Testis (tissue), 2 donors: ENCODE measurements at regions not wholly inside any gene's neighbourhood (a gene's known extent, or its start where the extent isn't known, plus 50 kb on each side); places are given as distances from the start of the nearest gene placed in this dataset.

ENCODE experiments used
- DNase-seq: peaks from one replicate; pipeline ENCODE4 v3.0.0-alpha.2; 2019
- H3K27ac ChIP-seq, 2 donors: fragments of 200-600 bp; sonication (generic); one replicate each; pipeline ENCODE4 v1.5.1; 2019
- H3K27me3 ChIP-seq: fragments of 200-600 bp; sonication (generic); one replicate; pipeline ENCODE4 v1.5.1; 2019
- H3K36me3 ChIP-seq: fragments of 200-600 bp; sonication (generic); one replicate; pipeline ENCODE4 v1.5.1; 2017; ENCODE audit warnings: low read depth; ENCODE audit errors: missing control alignments
- H3K4me1 ChIP-seq: fragments of 200-600 bp; sonication (generic); one replicate; pipeline ENCODE4 v1.5.1; 2019
- H3K4me3 ChIP-seq, 2 donors: fragments of 200-600 bp; sonication (generic); one replicate each; pipeline ENCODE4 v1.5.1; 2017 to 2019
- H3K9me3 ChIP-seq: fragments of 200-600 bp; sonication (generic); one replicate; pipeline ENCODE4 v1.5.1; 2017
- CTCF ChIP-seq, 3 experiments: fragments of 450-650 bp in 2 of 3; fragments of 200-600 bp in 1 of 3; sonication (generic) in 1 of 3; IDR thresholded peaks; one replicate each; pipeline ENCODE4 v1.5.1; 2016 to 2019; ENCODE audit warnings: antibody characterized with exemption in 3 of 3, mild to moderate bottlenecking in 2 of 3, moderate library complexity in 1 of 3
- POLR2A ChIP-seq: fragments of 450-650 bp; IDR thresholded peaks from one replicate; pipeline ENCODE4 v1.6.1; 2017; ENCODE audit warnings: antibody characterized with exemption, mild to moderate bottlenecking, moderate library complexity
- WGBS, 2 donors: methylation state at CpG; one replicate each; pipeline ENCODE4 v1.1.5; 2018; 5-methylcytosine and 5-hydroxymethylcytosine counted together
- intact Hi-C: fragments of 100-400 bp; cut with DNase I; formaldehyde crosslinking; loops from one replicate; pipeline ENCODE4 v1.15.1; 2023; ENCODE audit warnings: low total_unique reads

GRCh38 chr22:27617214-27617881 is 184.2 kb downstream of the MN1 start:
- Histone ChIP-seq H3K4me3 (no peak overlapping the region), H3K4me1 (peaks cover 10% of the 10 kb centered on the region), H3K27ac (no peak overlapping the region), H3K27me3 (no peaks in the 10 kb centered on the region), H3K9me3 (no peaks in the 10 kb centered on the region), H3K36me3 (no peaks in the 10 kb centered on the region)
- intact Hi-C loops = no loop called here
- TF ChIP-seq POLR2A (no peak), CTCF (IDR thresholded peaks at IDR 0.05) (no peak)
- no peak for DNase-seq
- WGBS, 2 donors = 45 to 48% methylated on average over 2 of the region's 2 CpGs

- Histone ChIP-seq H3K27ac (no peak overlapping the region), H3K4me1 (no peaks in the 10 kb centered on the region), H3K4me3 (no peak overlapping the region), H3K9me3 (no peaks in the 10 kb centered on the region), H3K36me3 (no peaks in the 10 kb centered on the region), H3K27me3 (no peaks in the 10 kb centered on the region)
- intact Hi-C loops = no loop called here
- WGBS, 2 donors = 85 to 89% methylated on average over 15 of the region's 15 CpGs
- TF ChIP-seq POLR2A = no peak
- TF ChIP-seq CTCF (IDR thresholded peaks at IDR 0.05) = no peak
- DNase-seq = no peak
Observed at GRCh38 chr22:27620367-27621154, 181.0 kb downstream of the MN1 start.

GRCh38 chr22:27621486-27622070 is 180.0 kb downstream of the MN1 start:
- no peak overlapping the region for H3K27ac ChIP-seq
- TF ChIP-seq POLR2A (no peak), CTCF (IDR thresholded peaks at IDR 0.05) (no peak)
- H3K4me3 ChIP-seq = no peak overlapping the region
- intact Hi-C loops = no loop called here
- no peaks in the 10 kb centered on the region for H3K27me3 ChIP-seq
- H3K9me3 ChIP-seq = no peaks in the 10 kb centered on the region
- H3K36me3 ChIP-seq = no peaks in the 10 kb centered on the region
- 70 to 95% methylated on average over 9 to 10 of the region's 10 CpGs for WGBS, 2 donors
- H3K4me1 ChIP-seq = no peaks in the 10 kb centered on the region
- DNase-seq = no peak

- intact Hi-C loops = no loop called here
- Histone ChIP-seq H3K27ac (no peak overlapping the region), H3K36me3 (no peaks in the 10 kb centered on the region), H3K27me3 (no peaks in the 10 kb centered on the region), H3K4me3 (no peak overlapping the region), H3K9me3 (no peaks in the 10 kb centered on the region), H3K4me1 (no peaks in the 10 kb centered on the region)
- DNase-seq = no peak
- WGBS, 2 donors = 91 to 95% methylated on average over 4 of the region's 4 CpGs
- no peak for TF ChIP-seq POLR2A
- no peak for TF ChIP-seq CTCF (IDR thresholded peaks at IDR 0.05)
Observed at GRCh38 chr22:27624042-27624441, 177.5 kb downstream of the MN1 start.
